ENCODE measurements at regions not wholly inside any gene's neighbourhood (a gene's known extent, or its start where the extent isn't known, plus 50 kb on each side); places are given as distances from the start of the nearest gene placed in this dataset.

- intact Hi-C loops (cut with micrococcal nuclease): no loop called here
These were observed 100.9 kb downstream of the SAMD9 start for GRCh38 chr7:93016681-93017381.

- intact Hi-C loops (cut with micrococcal nuclease): no loop called here
These were observed 101.8 kb downstream of the SAMD9 start for GRCh38 chr7:93015779-93016481.

GRCh38 chr7:93015101-93015778 lies 102.5 kb downstream of the SAMD9 start:
- intact Hi-C loops (cut with micrococcal nuclease): no loop called here

GRCh38 chr7:93014410-93014809 lies 103.4 kb downstream of the SAMD9 start:
- intact Hi-C loops (cut with micrococcal nuclease): no loop called here

- intact Hi-C loops (cut with micrococcal nuclease): no loop called here
These were observed 104.2 kb downstream of the SAMD9 start for GRCh38 chr7:93013446-93014061.

GRCh38 chr7:93011351-93012294 lies 106.2 kb downstream of the SAMD9 start:
- intact Hi-C loops (cut with micrococcal nuclease): no loop called here

- intact Hi-C loops (cut with micrococcal nuclease): no loop called here
These were observed 108.9 kb downstream of the SAMD9 start for GRCh38 chr7:93008833-93009232.

- intact Hi-C loops (cut with micrococcal nuclease): no loop called here
These were observed 111.2 kb downstream of the SAMD9 start for GRCh38 chr7:93006480-93007095.

- intact Hi-C loops (cut with micrococcal nuclease): no loop called here
These were observed 112.9 kb downstream of the SAMD9 start for GRCh38 chr7:93004906-93005305.

- intact Hi-C loops (cut with micrococcal nuclease): no loop called here
These were observed 120.1 kb downstream of the SAMD9 start for GRCh38 chr7:92997719-92998118.

- intact Hi-C loops (cut with micrococcal nuclease): no loop called here
These were observed 120.6 kb downstream of the SAMD9 start for GRCh38 chr7:92997152-92997551.

- intact Hi-C loops (cut with micrococcal nuclease): no loop called here
These were observed 122.9 kb downstream of the SAMD9 start for GRCh38 chr7:92994901-92995300.

GRCh38 chr7:92992932-92993331 lies 124.8 kb downstream of the SAMD9 start:
- intact Hi-C loops (cut with micrococcal nuclease): no loop called here

GRCh38 chr7:92992483-92992882 lies 125.3 kb downstream of the SAMD9 start:
- intact Hi-C loops (cut with micrococcal nuclease): no loop called here

- intact Hi-C loops (cut with micrococcal nuclease): no loop called here
These were observed 126.6 kb downstream of the SAMD9 start for GRCh38 chr7:92991190-92991589.

- intact Hi-C loops (cut with micrococcal nuclease): no loop called here
These were observed 128.7 kb downstream of the SAMD9 start for GRCh38 chr7:92988941-92989545.

GRCh38 chr7:92988051-92988450 lies 129.7 kb downstream of the SAMD9 start:
- intact Hi-C loops (cut with micrococcal nuclease): no loop called here

GRCh38 chr7:92987538-92987937 lies 130.2 kb downstream of the SAMD9 start:
- intact Hi-C loops (cut with micrococcal nuclease): no loop called here

GRCh38 chr7:92987095-92987494 lies 130.7 kb downstream of the SAMD9 start:
- intact Hi-C loops (cut with micrococcal nuclease): no loop called here

- intact Hi-C loops (cut with micrococcal nuclease): no loop called here
These were observed 134.9 kb downstream of the SAMD9 start for GRCh38 chr7:92982928-92983327.
